22Rv1 (cell line): ENCODE measurements at regions not wholly inside any gene's neighbourhood (a gene's known extent, or its start where the extent isn't known, plus 50 kb on each side); places are given as distances from the start of the nearest gene placed in this dataset.

ENCODE experiments used
- ZFX ChIP-seq: fragments of 450-650 bp; IDR thresholded peaks from 2 replicates; pipeline ENCODE4 v1.6.1; 2017; ENCODE audit warnings: antibody characterized with exemption, borderline replicate concordance
- TF ChIP-seq, protein P1 (sequence below): fragments of 450-650 bp; IDR thresholded peaks from 2 replicates; pipeline ENCODE4 v1.5.1; 2017; ENCODE audit warnings: mild to moderate bottlenecking

DNA sequence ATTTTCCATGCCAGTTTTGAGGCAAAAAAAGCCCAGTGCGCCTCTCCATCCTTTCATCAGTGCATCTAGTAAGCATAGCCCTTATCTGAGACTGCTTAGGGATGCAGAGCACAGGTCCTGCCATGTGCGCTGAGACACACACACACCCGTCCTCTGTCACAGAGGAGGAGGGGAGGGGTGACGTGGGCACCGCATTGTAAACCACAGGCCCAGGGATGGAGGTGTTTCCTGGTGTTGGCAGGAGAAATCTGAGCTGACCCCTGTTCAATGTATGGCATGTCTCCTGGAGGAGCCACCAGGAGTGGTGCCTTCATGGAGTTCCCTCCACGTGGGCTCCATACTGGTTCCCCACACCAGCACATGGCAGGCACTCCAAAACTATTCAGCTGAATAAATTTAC, 65.8 kb upstream of the HELT start:
- TF ChIP-seq, protein P1, sequence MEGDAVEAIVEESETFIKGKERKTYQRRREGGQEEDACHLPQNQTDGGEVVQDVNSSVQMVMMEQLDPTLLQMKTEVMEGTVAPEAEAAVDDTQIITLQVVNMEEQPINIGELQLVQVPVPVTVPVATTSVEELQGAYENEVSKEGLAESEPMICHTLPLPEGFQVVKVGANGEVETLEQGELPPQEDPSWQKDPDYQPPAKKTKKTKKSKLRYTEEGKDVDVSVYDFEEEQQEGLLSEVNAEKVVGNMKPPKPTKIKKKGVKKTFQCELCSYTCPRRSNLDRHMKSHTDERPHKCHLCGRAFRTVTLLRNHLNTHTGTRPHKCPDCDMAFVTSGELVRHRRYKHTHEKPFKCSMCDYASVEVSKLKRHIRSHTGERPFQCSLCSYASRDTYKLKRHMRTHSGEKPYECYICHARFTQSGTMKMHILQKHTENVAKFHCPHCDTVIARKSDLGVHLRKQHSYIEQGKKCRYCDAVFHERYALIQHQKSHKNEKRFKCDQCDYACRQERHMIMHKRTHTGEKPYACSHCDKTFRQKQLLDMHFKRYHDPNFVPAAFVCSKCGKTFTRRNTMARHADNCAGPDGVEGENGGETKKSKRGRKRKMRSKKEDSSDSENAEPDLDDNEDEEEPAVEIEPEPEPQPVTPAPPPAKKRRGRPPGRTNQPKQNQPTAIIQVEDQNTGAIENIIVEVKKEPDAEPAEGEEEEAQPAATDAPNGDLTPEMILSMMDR = no peak
- no peak for TF ChIP-seq ZFX
